Fibroblast of lung (primary cell): ENCODE measurements at regions not wholly inside any gene's neighbourhood (a gene's known extent, or its start where the extent isn't known, plus 50 kb on each side); places are given as distances from the start of the nearest gene placed in this dataset.
A peak's percentile ranks its signal among the peaks of the same experiment; 100 is the strongest.
"Not testable (repeated sequence)": the region's sequence is repeated elsewhere in the genome, so short reads cannot be mapped to it uniquely, and the experiment has no call there.

Experiments used
- DNase-seq, 2 donors: peaks; one replicate each; pipeline versions ENCODE4 v3.0.0 to v3.0.0-alpha.2; 2010; ENCODE audit warnings: low read depth in 2 of 2
- H2AFZ ChIP-seq: 2 replicates; pipeline ENCODE4 v1.5.1; 2012; ENCODE audit warnings: low read length, control low read depth, inconsistent platforms
- H3K27ac ChIP-seq: 2 replicates; pipeline ENCODE4 v1.5.1; 2011; ENCODE audit warnings: low read length, control low read depth; ENCODE audit not compliant: insufficient read depth
- H3K27me3 ChIP-seq: 2 replicates; pipeline ENCODE4 v1.5.1; 2011; ENCODE audit warnings: mild to moderate bottlenecking, low read length; ENCODE audit not compliant: control insufficient read depth, insufficient read depth
- H3K36me3 ChIP-seq: 2 replicates; pipeline ENCODE4 v1.5.1; 2011; ENCODE audit warnings: low read length; ENCODE audit not compliant: control insufficient read depth, insufficient read depth
- H3K4me1 ChIP-seq: 2 replicates; pipeline ENCODE4 v1.5.1; 2011; ENCODE audit warnings: low read length; ENCODE audit not compliant: control insufficient read depth, insufficient read depth; ENCODE audit errors: extremely low read depth
- H3K4me2 ChIP-seq: 2 replicates; pipeline ENCODE4 v1.5.1; 2011; ENCODE audit warnings: low read length, control low read depth; ENCODE audit not compliant: insufficient read depth; ENCODE audit errors: extremely low read depth
- H3K4me3 ChIP-seq, 4 experiments: fragments of 200-600 bp in 1 of 4; sonication (generic) in 1 of 4; replicated peaks in 1 of 4; 2 replicates each; pipeline ENCODE4 v1.5.1; 2011 to 2016; ENCODE audit warnings: low read length in 4 of 4, low read depth in 3 of 4, mild to moderate bottlenecking in 3 of 4, control low read depth in 2 of 4, inconsistent platforms in 1 of 4, mixed read lengths in 1 of 4; ENCODE audit not compliant: insufficient read depth in 1 of 4; ENCODE audit errors: control extremely low read depth in 1 of 4
- H3K79me2 ChIP-seq: 2 replicates; pipeline ENCODE4 v1.5.1; 2012; ENCODE audit warnings: mild to moderate bottlenecking, low read length, inconsistent platforms; ENCODE audit not compliant: control insufficient read depth, insufficient read depth
- H3K9ac ChIP-seq: 2 replicates; pipeline ENCODE4 v1.5.1; 2011; ENCODE audit warnings: mild to moderate bottlenecking, low read length, control low read depth; ENCODE audit not compliant: insufficient read depth
- H3K9me3 ChIP-seq: 2 replicates; pipeline ENCODE4 v1.5.1; 2012; ENCODE audit warnings: low read depth, low read length; ENCODE audit not compliant: control insufficient read depth, insufficient read depth
- H4K20me1 ChIP-seq: 2 replicates; pipeline ENCODE4 v1.5.1; 2011; ENCODE audit warnings: low read length; ENCODE audit not compliant: control insufficient read depth, insufficient read depth; ENCODE audit errors: extremely low read depth
- EZH2 ChIP-seq: IDR thresholded peaks from 2 replicates; pipeline ENCODE4 v1.5.1; 2012; ENCODE audit warnings: low read length, control low read depth, mild to moderate bottlenecking; ENCODE audit errors: missing control alignments
- TF ChIP-seq, protein P1 (sequence below), 2 donors: IDR thresholded peaks in 1 of 2; conservative IDR thresholded peaks in 1 of 2; 1 replicate in 1 of 2; 2 replicates in 1 of 2; pipeline ENCODE4 v1.5.1; 2011 to 2012; ENCODE audit warnings: low read length in 2 of 2, control low read depth in 1 of 2, inconsistent platforms in 1 of 2, low read depth in 1 of 2, mild to moderate bottlenecking in 1 of 2

- Histone ChIP-seq H3K4me3 (no peak overlapping the region), H4K20me1 (no peaks in the 10 kb centered on the region), H3K27ac (no peak overlapping the region), H3K4me1 (no peaks in the 10 kb centered on the region), H3K9me3 (no peaks in the 10 kb centered on the region), H3K9ac (no peak overlapping the region), H2AFZ (no peak overlapping the region), H3K27me3 (no peaks in the 10 kb centered on the region), H3K36me3 (no peaks in the 10 kb centered on the region), H3K79me2 (no peaks in the 10 kb centered on the region), H3K4me2 (no peak overlapping the region)
- no peak for TF ChIP-seq EZH2
- TF ChIP-seq, protein P1, sequence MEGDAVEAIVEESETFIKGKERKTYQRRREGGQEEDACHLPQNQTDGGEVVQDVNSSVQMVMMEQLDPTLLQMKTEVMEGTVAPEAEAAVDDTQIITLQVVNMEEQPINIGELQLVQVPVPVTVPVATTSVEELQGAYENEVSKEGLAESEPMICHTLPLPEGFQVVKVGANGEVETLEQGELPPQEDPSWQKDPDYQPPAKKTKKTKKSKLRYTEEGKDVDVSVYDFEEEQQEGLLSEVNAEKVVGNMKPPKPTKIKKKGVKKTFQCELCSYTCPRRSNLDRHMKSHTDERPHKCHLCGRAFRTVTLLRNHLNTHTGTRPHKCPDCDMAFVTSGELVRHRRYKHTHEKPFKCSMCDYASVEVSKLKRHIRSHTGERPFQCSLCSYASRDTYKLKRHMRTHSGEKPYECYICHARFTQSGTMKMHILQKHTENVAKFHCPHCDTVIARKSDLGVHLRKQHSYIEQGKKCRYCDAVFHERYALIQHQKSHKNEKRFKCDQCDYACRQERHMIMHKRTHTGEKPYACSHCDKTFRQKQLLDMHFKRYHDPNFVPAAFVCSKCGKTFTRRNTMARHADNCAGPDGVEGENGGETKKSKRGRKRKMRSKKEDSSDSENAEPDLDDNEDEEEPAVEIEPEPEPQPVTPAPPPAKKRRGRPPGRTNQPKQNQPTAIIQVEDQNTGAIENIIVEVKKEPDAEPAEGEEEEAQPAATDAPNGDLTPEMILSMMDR (conservative IDR thresholded peaks at IDR 0.05 in 1 of 2, IDR thresholded peaks at IDR 0.05 in 1 of 2; ENCODE audit: low read depth in 1 of 2, low read length in 2 of 2) = no peak
- DNase-seq = no peak
Measured at GRCh38 chr4:77293426-77293825, 136.4 kb downstream of the CCNG2 start.

DNA sequence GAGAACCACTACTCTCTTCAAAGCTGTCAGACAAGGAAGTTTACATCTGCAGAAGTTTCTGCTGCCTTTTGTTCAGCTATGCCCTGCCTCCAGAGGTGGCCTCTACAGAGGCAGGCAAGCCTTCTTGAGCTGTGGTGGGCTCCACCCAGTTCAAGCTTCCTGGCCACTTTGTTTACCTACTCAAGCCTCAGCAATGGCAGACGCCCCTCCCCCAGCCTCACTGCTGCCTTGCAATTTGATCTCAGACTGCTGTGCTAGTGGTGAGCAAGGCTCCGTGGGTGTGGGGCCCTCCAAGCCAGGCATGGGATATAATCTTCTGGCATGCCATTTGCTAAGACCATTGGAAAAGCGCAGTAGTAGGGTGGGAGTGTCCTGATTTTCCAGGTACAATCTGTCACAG, 144.0 kb downstream of the CCNG2 start:
- not testable (repeated sequence) for H3K9ac ChIP-seq

DNA sequence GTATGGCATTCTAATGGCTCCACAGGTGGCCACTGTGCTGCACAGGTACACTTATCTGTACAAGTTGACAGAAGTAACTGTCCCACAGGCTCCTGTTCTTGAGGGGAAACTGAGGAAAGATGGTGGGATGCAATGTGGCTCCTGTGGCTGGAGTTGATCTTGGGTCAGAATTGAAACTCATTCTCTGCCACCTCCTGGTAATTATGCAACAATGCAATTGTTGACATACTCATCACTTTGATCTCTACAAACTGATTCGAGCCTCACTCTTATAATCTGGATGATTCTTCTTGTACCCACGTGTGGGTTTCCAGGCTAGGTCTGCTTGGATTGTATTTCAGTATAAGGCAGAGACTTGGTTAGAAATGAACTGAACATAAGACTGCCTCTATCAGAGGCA, 148.8 kb downstream of the CCNG2 start:
- no peak overlapping the region for H3K9ac ChIP-seq
- no peak overlapping the region for H3K4me2 ChIP-seq
- no peaks in the 10 kb centered on the region for H4K20me1 ChIP-seq
- no peaks in the 10 kb centered on the region for H3K9me3 ChIP-seq
- no peak overlapping the region for H3K27ac ChIP-seq
- no peak overlapping the region for H2AFZ ChIP-seq
- DNase-seq = no peak
- H3K4me3 ChIP-seq = no peak overlapping the region
- no peaks in the 10 kb centered on the region for H3K36me3 ChIP-seq
- H3K27me3 ChIP-seq = no peaks in the 10 kb centered on the region
- TF ChIP-seq, protein P1 (conservative IDR thresholded peaks at IDR 0.05 in 1 of 2, IDR thresholded peaks at IDR 0.05 in 1 of 2; ENCODE audit: low read depth in 1 of 2, low read length in 2 of 2) = no peak
- no peak for TF ChIP-seq EZH2
- no peaks in the 10 kb centered on the region for H3K4me1 ChIP-seq
- H3K79me2 ChIP-seq = no peaks in the 10 kb centered on the region

More for the DNA sequence above, 144.0 kb downstream of the CCNG2 start:
- not testable (repeated sequence) for H3K36me3 ChIP-seq, H3K27me3 ChIP-seq, H3K27ac ChIP-seq, H3K4me2 ChIP-seq, H3K9me3 ChIP-seq, H4K20me1 ChIP-seq, H3K79me2 ChIP-seq, H2AFZ ChIP-seq, H3K4me3 ChIP-seq, H3K4me1 ChIP-seq
- DNase-seq = peak in 1 of 2 donors; percentile 3

DNA sequence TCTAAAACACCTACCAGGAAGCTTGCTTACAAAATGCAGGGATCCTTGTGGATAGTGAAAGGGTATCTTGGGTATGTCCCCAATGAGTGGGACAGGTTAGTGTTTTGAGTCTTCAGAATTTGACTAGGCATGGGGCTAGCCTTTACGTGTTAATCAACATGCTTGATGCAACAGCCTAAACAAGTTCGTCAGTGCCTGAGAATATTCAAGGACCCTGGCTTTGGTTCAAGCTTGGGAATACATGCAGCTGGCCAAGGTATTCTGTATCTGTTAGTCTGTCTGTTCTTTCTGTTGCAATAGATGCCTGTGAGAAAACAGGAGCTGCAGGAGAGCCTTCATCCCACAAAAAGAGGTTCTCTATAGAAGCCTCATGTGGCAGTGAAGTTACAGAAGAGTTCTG, 149.5 kb downstream of the CCNG2 start:
- TF ChIP-seq, protein P1 (conservative IDR thresholded peaks at IDR 0.05 in 1 of 2, IDR thresholded peaks at IDR 0.05 in 1 of 2; ENCODE audit: low read depth in 1 of 2, low read length in 2 of 2) = no peak
- TF ChIP-seq EZH2 = no peak
- H2AFZ ChIP-seq = no peak overlapping the region
- H3K79me2 ChIP-seq = no peaks in the 10 kb centered on the region

More for the DNA sequence above, 149.5 kb downstream of the CCNG2 start:
- H3K36me3 ChIP-seq = no peaks in the 10 kb centered on the region
- DNase-seq = no peak
- no peak overlapping the region for H3K4me3 ChIP-seq
- no peaks in the 10 kb centered on the region for H3K27me3 ChIP-seq
- no peaks in the 10 kb centered on the region for H3K9me3 ChIP-seq
- no peaks in the 10 kb centered on the region for H4K20me1 ChIP-seq
- H3K4me2 ChIP-seq = no peak overlapping the region
- no peaks in the 10 kb centered on the region for H3K4me1 ChIP-seq
- H3K27ac ChIP-seq = no peak overlapping the region
- no peak overlapping the region for H3K9ac ChIP-seq
